Endothelial cell of umbilical vein (primary cell): ENCODE measurements at regions not wholly inside any gene's neighbourhood (a gene's known extent, or its start where the extent isn't known, plus 50 kb on each side); places are given as distances from the start of the nearest gene placed in this dataset.

Source experiments
- BruUV-seq: library from RNA; stranded (reverse); fragments of 400-500 nt; replicated peaks from 2 replicates; lab custom pipeline; 2021; lab: Mats Ljungman, UMichigan
- CTCF ChIA-PET: fragments of 300-600, 350-600 bp; sonication (Branson Sonifier 250); formaldehyde crosslinking; loops from one replicate; lab custom pipeline; 2021; ENCODE audit warnings: antibody characterized with exemption, inconsistent platforms; lab: Charles Lee
- POLR2A ChIA-PET: fragments of 300-600, 350-600 bp; sonication (Branson Sonifier 250); formaldehyde crosslinking; loops from one replicate; lab custom pipeline; 2021; ENCODE audit warnings: antibody characterized with exemption, inconsistent platforms; lab: Charles Lee
- DNase-seq: peaks from one replicate; pipeline ENCODE4 v3.0.0-alpha.2; 2011; ENCODE audit warnings: low read depth, low spot score
- FAIRE-seq: peaks from 2 replicates; lab custom pipeline; 2011; peaks lifted over from hg19 to GRCh38; lab: Jason Lieb, UNC
- H2AFZ ChIP-seq: 2 replicates; pipeline ENCODE4 v1.6.0; 2012; ENCODE audit warnings: low read depth, low read length, control low read depth, inconsistent platforms
- H3K27ac ChIP-seq: 2 replicates; pipeline ENCODE4 v1.5.1; 2011; ENCODE audit warnings: low read depth, mild to moderate bottlenecking, control low read depth, low read length, moderate library complexity; ENCODE audit not compliant: insufficient read depth
- H3K27me3 ChIP-seq, 2 experiments: 2 replicates each; pipeline versions ENCODE4 v1.6.0 to v1.6.1; 2011; ENCODE audit warnings: low read length in 2 of 2, mixed read lengths in 1 of 2; ENCODE audit not compliant: control insufficient read depth in 2 of 2, insufficient read depth in 2 of 2
- H3K36me3 ChIP-seq, 2 experiments: 2 replicates in 1 of 2; 3 replicates in 1 of 2; pipeline ENCODE4 v1.5.1; 2011; ENCODE audit warnings: low read length in 2 of 2, mild to moderate bottlenecking in 1 of 2, moderate library complexity in 1 of 2; ENCODE audit not compliant: control insufficient read depth in 2 of 2, insufficient read depth in 2 of 2; ENCODE audit errors: extremely low read depth in 1 of 2
- H3K4me1 ChIP-seq: 3 replicates; pipeline ENCODE4 v1.5.1; 2011; ENCODE audit warnings: mild to moderate bottlenecking, low read length; ENCODE audit not compliant: control insufficient read depth, insufficient read depth; ENCODE audit errors: extremely low read depth
- H3K4me2 ChIP-seq: 2 replicates; pipeline ENCODE4 v1.6.1; 2011; ENCODE audit warnings: low read length, control low read depth, mixed read lengths; ENCODE audit not compliant: insufficient read depth
- H3K4me3 ChIP-seq, 3 experiments: fragments of 200-600 bp in 1 of 3; sonication (generic), shearing (Covaris generic) in 1 of 3; replicated peaks in 1 of 3; 2 replicates each; pipeline ENCODE4 v1.5.1; 2011 to 2016; ENCODE audit warnings: control low read depth in 3 of 3, low read length in 3 of 3, mild to moderate bottlenecking in 2 of 3, inconsistent platforms in 1 of 3, low read depth in 1 of 3, moderate library complexity in 1 of 3; ENCODE audit not compliant: insufficient read depth in 1 of 3
- H3K79me2 ChIP-seq: 2 replicates; pipeline ENCODE4 v1.6.0; 2012; ENCODE audit warnings: low read length, inconsistent platforms; ENCODE audit not compliant: control insufficient read depth, insufficient read depth
- H3K9ac ChIP-seq: replicated peaks from 2 replicates; pipeline ENCODE3; 2011; ENCODE audit warnings: low read length, control low read depth; ENCODE audit not compliant: insufficient read depth; ENCODE audit errors: extremely low read depth
- H3K9me1 ChIP-seq: replicated peaks from 3 replicates; pipeline ENCODE4 v1.6.0; 2011; ENCODE audit warnings: mild to moderate bottlenecking, low read length; ENCODE audit not compliant: control insufficient read depth, insufficient read depth; ENCODE audit errors: extremely low read depth
- H3K9me3 ChIP-seq: replicated peaks from 2 replicates; pipeline ENCODE4 v1.5.1; 2012; ENCODE audit warnings: low read length, inconsistent platforms; ENCODE audit not compliant: control insufficient read depth, insufficient read depth
- H4K20me1 ChIP-seq: replicated peaks from 2 replicates; pipeline ENCODE3; 2011; ENCODE audit warnings: mild to moderate bottlenecking, low read length; ENCODE audit not compliant: control insufficient read depth, insufficient read depth; ENCODE audit errors: extremely low read depth
- EZH2 ChIP-seq: IDR thresholded peaks from 2 replicates; pipeline ENCODE4 v1.6.1; 2012; ENCODE audit warnings: borderline replicate concordance, low read depth, mild to moderate bottlenecking, moderate library complexity, low read length, inconsistent platforms; ENCODE audit not compliant: severe bottlenecking
- FOS ChIP-seq: IDR thresholded peaks from 2 replicates; pipeline ENCODE4 v1.6.1; 2011; ENCODE audit warnings: mild to moderate bottlenecking, low read length, moderate library complexity, borderline replicate concordance; ENCODE audit not compliant: insufficient read depth
- GATA2 ChIP-seq: IDR thresholded peaks from 2 replicates; pipeline ENCODE4 v1.7.0; 2011; ENCODE audit warnings: low read depth, mild to moderate bottlenecking, moderate library complexity, mixed read lengths, low read length; ENCODE audit not compliant: insufficient read length, insufficient read depth
- JUN ChIP-seq: IDR thresholded peaks from 2 replicates; pipeline ENCODE4 v1.6.1; 2011; ENCODE audit warnings: borderline replicate concordance, low read depth; ENCODE audit not compliant: insufficient read length, insufficient read depth
- MYC ChIP-seq: IDR thresholded peaks from one replicate; pipeline ENCODE4 v1.6.1; 2011; ENCODE audit warnings: mild to moderate bottlenecking, low read depth, low read length
- POLR2A ChIP-seq: IDR thresholded peaks from 2 replicates; pipeline ENCODE4 v1.6.1; 2012; ENCODE audit warnings: low read depth, mild to moderate bottlenecking, control low read depth, low read length
- POLR2AphosphoS5 ChIP-seq: IDR thresholded peaks from 2 replicates; pipeline ENCODE4 v1.6.1; 2012; ENCODE audit warnings: low read depth, mild to moderate bottlenecking, control low read depth, low read length, moderate library complexity; ENCODE audit not compliant: insufficient read depth
- dilution Hi-C: fragments of 300-500 bp; cut with MboI; formaldehyde crosslinking; loops from one replicate; pipeline ENCODE4 v1.15.0; 2019; ENCODE audit warnings: low sequenced_read_pairs; ENCODE audit not compliant: extremely low pct_ligation_motif_present
- intact Hi-C: fragments of 100-400 bp; cut with micrococcal nuclease; formaldehyde crosslinking; loops from one replicate; pipeline ENCODE4 v1.10.0; 2022
- TF ChIP-seq, protein P1 (sequence below), 2 donors: IDR thresholded peaks; 1 replicate in 1 of 2; 2 replicates in 1 of 2; pipeline ENCODE4 v1.5.1; 2011; ENCODE audit warnings: low read length in 2 of 2, mild to moderate bottlenecking in 2 of 2, moderate library complexity in 2 of 2, control low read depth in 1 of 2, inconsistent platforms in 1 of 2, low read depth in 1 of 2; ENCODE audit not compliant: insufficient read depth in 1 of 2; ENCODE audit errors: extremely low read depth in 1 of 2
- TF ChIP-seq, protein P2 (sequence below): IDR thresholded peaks from 2 replicates; pipeline ENCODE4 v1.6.1; 2011; ENCODE audit not compliant: insufficient read depth, insufficient read length

DNA sequence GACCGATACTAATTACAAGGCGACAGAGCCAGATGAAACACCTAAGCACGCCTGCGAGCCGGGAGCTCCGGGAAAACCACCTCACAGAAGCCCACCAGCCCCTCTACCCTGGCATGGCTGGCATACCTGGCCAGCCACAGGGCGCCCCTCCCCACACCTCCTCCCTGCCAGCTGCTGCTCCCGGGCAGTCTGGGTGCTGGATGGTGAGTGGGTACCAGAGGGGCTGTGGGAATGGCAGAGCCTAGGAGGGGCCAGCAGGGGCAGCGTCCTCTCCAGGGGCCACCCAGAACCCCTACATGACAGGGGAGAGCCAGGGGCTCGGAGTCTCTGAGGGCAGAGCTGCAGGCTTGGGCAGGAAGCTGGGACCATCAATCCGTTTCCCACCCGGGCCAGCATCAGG, 58.7 kb upstream of the GPC1 start:
- H3K27ac ChIP-seq = no peak overlapping the region
- no peaks in the 10 kb centered on the region for H3K79me2 ChIP-seq
- POLR2A ChIA-PET = no interaction called here
- TF ChIP-seq, protein P1, sequence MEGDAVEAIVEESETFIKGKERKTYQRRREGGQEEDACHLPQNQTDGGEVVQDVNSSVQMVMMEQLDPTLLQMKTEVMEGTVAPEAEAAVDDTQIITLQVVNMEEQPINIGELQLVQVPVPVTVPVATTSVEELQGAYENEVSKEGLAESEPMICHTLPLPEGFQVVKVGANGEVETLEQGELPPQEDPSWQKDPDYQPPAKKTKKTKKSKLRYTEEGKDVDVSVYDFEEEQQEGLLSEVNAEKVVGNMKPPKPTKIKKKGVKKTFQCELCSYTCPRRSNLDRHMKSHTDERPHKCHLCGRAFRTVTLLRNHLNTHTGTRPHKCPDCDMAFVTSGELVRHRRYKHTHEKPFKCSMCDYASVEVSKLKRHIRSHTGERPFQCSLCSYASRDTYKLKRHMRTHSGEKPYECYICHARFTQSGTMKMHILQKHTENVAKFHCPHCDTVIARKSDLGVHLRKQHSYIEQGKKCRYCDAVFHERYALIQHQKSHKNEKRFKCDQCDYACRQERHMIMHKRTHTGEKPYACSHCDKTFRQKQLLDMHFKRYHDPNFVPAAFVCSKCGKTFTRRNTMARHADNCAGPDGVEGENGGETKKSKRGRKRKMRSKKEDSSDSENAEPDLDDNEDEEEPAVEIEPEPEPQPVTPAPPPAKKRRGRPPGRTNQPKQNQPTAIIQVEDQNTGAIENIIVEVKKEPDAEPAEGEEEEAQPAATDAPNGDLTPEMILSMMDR (IDR thresholded peaks at IDR 0.05; ENCODE audit: extremely low read depth in 1 of 2, insufficient read depth in 1 of 2, low read depth in 1 of 2, low read length in 2 of 2) = no peak
- TF ChIP-seq, protein P2, sequence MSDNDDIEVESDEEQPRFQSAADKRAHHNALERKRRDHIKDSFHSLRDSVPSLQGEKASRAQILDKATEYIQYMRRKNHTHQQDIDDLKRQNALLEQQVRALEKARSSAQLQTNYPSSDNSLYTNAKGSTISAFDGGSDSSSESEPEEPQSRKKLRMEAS = no peak
- TF ChIP-seq JUN = no peak
- no peak for TF ChIP-seq POLR2A
- TF ChIP-seq MYC = no peak
- TF ChIP-seq GATA2 = no peak
- no peak for TF ChIP-seq POLR2AphosphoS5
- no peak for TF ChIP-seq EZH2
- no peak for TF ChIP-seq FOS
- dilution Hi-C loops (no loop called here), intact Hi-C loops (no loop called here)
- no peaks in the 10 kb centered on the region for H4K20me1 ChIP-seq
- no peaks in the 10 kb centered on the region for H3K36me3 ChIP-seq
- H3K9ac ChIP-seq = no peak overlapping the region
- H3K4me1 ChIP-seq = no peaks in the 10 kb centered on the region
- no peak for FAIRE-seq
- H3K27me3 ChIP-seq = no peaks in the 10 kb centered on the region
- H3K9me3 ChIP-seq = no peaks in the 10 kb centered on the region
- no peak overlapping the region for H3K4me3 ChIP-seq
- no peak for DNase-seq
- H2AFZ ChIP-seq = no peak overlapping the region
- CTCF ChIA-PET = no interaction called here
- H3K9me1 ChIP-seq = peaks cover 3% of the 10 kb centered on the region
- BruUV-seq = no TSS peak
- no peak overlapping the region for H3K4me2 ChIP-seq
